ENCODE measurements at regions not wholly inside any gene's neighbourhood (a gene's known extent, or its start where the extent isn't known, plus 50 kb on each side); places are given as distances from the start of the nearest gene placed in this dataset.

GRCh38 chr3:132821314-132821713 is 99.1 kb upstream of the NPHP3 start:
- no peak for DNase-seq

- DNase-seq: no peak
Observed at GRCh38 chr3:132818251-132818650, 96.0 kb upstream of the NPHP3 start.

GRCh38 chr3:132817646-132818177 is 95.5 kb upstream of the NPHP3 start:
- DNase-seq: no peak

DNA sequence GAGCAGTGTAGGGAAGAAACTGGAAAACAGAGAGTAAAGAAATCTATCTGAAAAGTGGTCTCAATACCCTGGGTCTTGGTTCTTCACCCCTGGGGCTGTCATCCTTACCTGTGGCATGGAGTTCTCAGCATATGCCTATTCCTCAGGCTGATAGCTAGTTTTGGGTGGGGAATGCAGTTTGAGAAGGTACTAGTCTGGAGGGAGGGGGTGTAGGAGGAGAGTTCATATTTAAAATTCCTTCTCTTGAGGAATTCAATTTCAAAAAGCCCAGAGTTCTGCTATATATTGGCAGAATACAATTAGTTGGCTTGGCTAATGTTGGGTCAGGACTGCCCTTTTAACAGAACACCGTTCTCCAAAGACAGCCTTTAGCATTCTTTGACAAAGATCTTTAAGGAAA is 82.9 kb upstream of the NPHP3 start:
- DNase-seq: no peak

GRCh38 chr3:132804498-132804897 is 82.3 kb upstream of the NPHP3 start:
- no peak for DNase-seq

DNA sequence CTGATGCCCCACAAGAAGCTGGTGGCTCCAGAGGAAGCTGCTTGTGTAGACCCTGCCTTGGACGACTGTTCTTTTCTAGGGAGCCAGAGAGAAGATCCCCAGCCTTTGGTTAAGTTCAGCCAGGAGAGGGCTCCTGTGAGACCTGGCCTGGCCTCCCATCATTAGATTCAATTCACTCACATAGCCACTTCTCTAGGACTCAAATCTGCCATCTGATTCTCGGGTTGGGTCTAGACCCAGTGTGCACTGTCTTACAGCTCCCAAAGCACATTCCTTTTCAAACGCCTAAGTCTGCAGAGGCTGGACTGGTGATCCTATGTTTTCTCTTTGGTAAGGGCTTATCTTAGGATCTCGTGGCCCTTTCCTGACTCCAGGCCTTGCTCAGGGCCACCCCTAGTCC is 81.7 kb upstream of the NPHP3 start:
- peak; percentile 7 for DNase-seq

DNA sequence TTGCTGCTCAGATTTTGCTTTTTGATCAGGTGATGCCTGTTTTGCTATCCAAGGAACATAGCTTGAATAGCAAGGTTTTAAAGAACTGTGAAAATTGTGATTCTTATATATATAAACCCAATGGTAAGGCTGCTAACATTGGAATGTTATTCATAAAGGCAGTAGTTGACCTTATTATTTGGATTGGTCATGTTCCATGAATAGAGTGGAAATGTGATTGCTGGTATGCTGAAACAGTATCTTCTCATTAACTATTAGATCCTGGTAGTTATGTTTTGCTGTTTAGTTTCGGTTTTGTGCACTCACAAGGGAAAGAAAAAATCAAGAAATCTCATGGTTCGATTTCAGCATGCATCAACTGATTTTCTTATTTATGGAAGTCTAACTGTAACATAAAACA is 78.7 kb upstream of the NPHP3 start:
- no peak for DNase-seq

- no peak for DNase-seq
Observed at GRCh38 chr3:132790806-132791205, 68.6 kb upstream of the NPHP3 start.

GRCh38 chr3:132789959-132790358 is 67.8 kb upstream of the NPHP3 start:
- no peak for DNase-seq

GRCh38 chr3:132788301-132788671 is 66.1 kb upstream of the NPHP3 start:
- no peak for DNase-seq

DNA sequence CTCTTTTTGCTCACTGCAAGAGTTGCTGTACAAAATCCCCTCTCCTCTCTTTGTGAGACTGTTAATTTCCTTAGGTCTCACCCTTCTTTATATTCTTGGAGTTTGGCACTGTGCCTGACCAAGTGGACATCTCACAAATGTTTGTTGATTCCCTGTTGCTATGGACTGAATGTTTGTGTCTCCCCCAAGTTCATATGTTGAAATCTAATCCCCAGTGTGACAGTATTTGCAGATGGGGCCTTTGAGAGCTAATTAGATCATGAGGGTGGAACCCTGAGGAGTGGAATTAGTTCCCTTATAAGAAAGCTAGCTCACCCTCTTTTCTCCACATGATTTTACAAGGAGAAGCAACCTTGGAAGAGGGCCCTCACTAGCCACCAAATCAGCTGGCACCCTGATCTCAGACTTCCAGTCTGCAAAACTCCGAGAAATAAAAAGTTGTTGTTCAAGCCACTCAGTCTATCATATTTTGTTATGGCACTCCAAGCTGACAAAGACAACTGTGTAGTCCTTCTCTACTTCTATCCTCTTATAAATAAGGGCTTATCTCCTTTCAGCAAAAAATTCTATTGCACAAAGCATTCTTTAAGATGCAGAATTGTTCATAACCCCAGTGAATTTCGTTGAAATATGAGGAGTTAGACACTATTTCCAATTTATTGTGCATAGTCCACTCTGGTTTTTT is 65.5 kb upstream of the NPHP3 start:
- DNase-seq: peak; percentile 3

DNA sequence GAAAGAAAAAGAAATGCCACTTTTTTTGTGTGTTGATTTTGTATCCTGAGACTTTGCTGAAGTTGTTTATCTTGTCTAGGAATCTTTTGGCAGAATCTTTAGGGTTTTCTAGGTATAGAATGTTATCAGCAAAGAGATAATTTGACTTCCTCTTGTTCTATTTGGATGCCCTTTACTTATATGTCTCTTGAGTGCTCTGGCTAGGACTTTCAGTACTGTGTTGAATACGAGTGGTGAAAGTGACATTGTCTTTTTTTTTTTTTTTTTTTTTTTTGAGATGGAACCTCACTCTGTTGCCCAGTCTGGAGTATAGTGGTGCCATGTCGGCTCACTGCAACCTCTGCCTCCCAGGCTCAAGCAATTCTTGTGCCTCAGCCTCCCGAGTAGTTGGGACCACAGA is 64.7 kb upstream of the NPHP3 start:
- no peak for DNase-seq

GRCh38 chr3:132785292-132785691 is 63.1 kb upstream of the NPHP3 start:
- no peak for DNase-seq

- DNase-seq: no peak
Observed at GRCh38 chr3:132784502-132785025, 62.4 kb upstream of the NPHP3 start.

GRCh38 chr3:132783152-132783551 is 60.9 kb upstream of the NPHP3 start:
- DNase-seq: no peak

DNA sequence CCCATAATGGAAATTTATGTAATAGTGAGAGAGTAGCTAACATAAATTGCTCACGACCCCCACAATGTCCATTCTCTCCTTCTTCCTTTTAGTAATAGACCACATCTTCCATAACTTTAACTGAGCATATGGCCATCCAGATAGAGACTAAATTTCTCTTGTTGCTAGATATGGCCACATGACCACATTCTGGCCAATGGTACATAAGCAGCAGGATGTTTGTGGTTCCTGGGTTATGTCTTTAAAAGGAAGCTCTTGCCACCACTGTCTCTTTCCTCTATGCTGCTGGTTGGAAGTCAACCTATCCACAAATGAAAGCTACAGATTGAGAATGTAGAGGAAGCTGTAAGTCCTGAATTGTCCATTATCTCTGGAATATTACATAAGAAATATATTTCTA is 59.7 kb upstream of the NPHP3 start:
- no peak for DNase-seq

GRCh38 chr3:132777171-132777570 is 55.0 kb upstream of the NPHP3 start:
- DNase-seq: no peak

DNA sequence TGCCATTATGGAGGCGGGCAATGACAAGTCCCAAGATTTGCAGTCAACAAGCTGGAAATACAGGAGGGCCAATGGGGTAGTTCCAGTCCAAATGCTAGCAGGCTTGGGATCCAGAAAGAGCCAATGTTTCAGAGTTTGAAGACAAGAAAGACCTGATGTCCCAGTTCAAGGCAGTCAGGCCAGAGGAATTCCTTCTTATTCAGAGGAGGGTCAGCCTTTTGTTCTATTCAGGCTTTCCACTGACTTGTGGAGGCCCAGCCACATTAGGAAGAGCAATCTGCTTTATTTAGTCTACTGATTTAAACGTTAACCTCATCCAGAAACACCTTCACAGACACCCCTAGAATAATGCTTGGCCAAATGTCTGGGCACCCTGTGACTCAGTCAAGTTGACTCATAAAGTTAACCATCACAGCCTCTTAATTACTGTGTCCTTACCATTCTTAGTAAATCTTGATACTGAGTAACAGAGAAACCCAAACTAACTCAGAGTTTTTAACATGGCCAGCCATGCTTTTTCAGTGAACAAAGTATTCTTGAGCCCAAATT is 50.9 kb upstream of the NPHP3 start:
- DNase-seq: no peak

- DNase-seq: no peak
Observed at GRCh38 chr3:132772252-132772651, 50.0 kb upstream of the NPHP3 start.

Data from DMS53 (cell line).